B cell (primary cell): ENCODE measurements at regions not wholly inside any gene's neighbourhood (a gene's known extent, or its start where the extent isn't known, plus 50 kb on each side); places are given as distances from the start of the nearest gene placed in this dataset.

Experiments
- ATAC-seq: fragments of 200-7000 bp; cut with Tn5 transposase; one replicate; pipeline ENCODE4 v1.10.0; 2021; ENCODE audit warnings: low read depth, mild to moderate bottlenecking, moderate number of reproducible peaks, moderate library complexity
- CTCF ChIA-PET: fragments of 350-600 bp; sonication (Branson Sonifier 250); formaldehyde crosslinking; loops from one replicate; lab custom pipeline; 2021; ENCODE audit warnings: antibody characterized with exemption, inconsistent platforms; lab: Charles Lee
- POLR2A ChIA-PET: fragments of 350-600 bp; sonication (Branson Sonifier 250); formaldehyde crosslinking; loops from one replicate; lab custom pipeline; 2021; ENCODE audit warnings: antibody characterized with exemption; lab: Charles Lee
- DNase-seq: peaks from one replicate; pipeline ENCODE4 v3.0.0; 2013
- H2AFZ ChIP-seq: 2 replicates; pipeline ENCODE4 v1.6.1; 2012; ENCODE audit warnings: mild to moderate bottlenecking, low read depth, low read length; ENCODE audit not compliant: insufficient read depth, poor library complexity, severe bottlenecking
- H3K27ac ChIP-seq, 2 donors: 1 replicate in 1 of 2; 2 replicates in 1 of 2; pipeline ENCODE4 v1.5.1; 2012 to 2013; ENCODE audit warnings: low read length in 2 of 2, mild to moderate bottlenecking in 2 of 2, moderate library complexity in 1 of 2
- H3K27me3 ChIP-seq, 4 experiments: fragments of 200-600 bp in 1 of 4; sonication (generic) in 1 of 4; replicated peaks in 1 of 4; 1 replicate in 2 of 4; 2 replicates in 2 of 4; pipeline versions ENCODE4 v1.6.1 to v1.7.0; 2013 to 2016; ENCODE audit warnings: low read length in 3 of 4, mild to moderate bottlenecking in 2 of 4, mixed read lengths in 1 of 4, moderate library complexity in 1 of 4; ENCODE audit not compliant: insufficient read depth in 4 of 4, control insufficient read depth in 3 of 4; ENCODE audit errors: control extremely low read depth in 1 of 4
- H3K36me3 ChIP-seq, 2 experiments: replicated peaks in 1 of 2; 1 replicate in 1 of 2; 2 replicates in 1 of 2; pipeline versions ENCODE4 v1.6.1 to v1.7.1; 2013; ENCODE audit warnings: low read length in 1 of 2; ENCODE audit not compliant: insufficient read depth in 2 of 2, control insufficient read depth in 1 of 2; ENCODE audit errors: control extremely low read depth in 1 of 2, extremely low read depth in 1 of 2
- H3K4me1 ChIP-seq, 2 donors: fragments of 200-600 bp in 1 of 2; sonication (generic) in 1 of 2; 1 replicate in 1 of 2; 2 replicates in 1 of 2; pipeline versions ENCODE4 v1.5.1 to v1.6.1; 2013 to 2017; ENCODE audit warnings: low read length in 2 of 2; ENCODE audit not compliant: control insufficient read depth in 2 of 2, insufficient read depth in 2 of 2
- H3K4me2 ChIP-seq: replicated peaks from 2 replicates; pipeline ENCODE3; 2012; ENCODE audit warnings: mild to moderate bottlenecking, low read depth, low read length; ENCODE audit not compliant: poor library complexity, severe bottlenecking
- H3K4me3 ChIP-seq, 5 experiments: fragments of 200-600 bp in 1 of 5; sonication (generic) in 1 of 5; 1 replicate in 3 of 5; 2 replicates in 2 of 5; pipeline versions ENCODE4 v1.5.1 to v1.7.0; 2011 to 2016; ENCODE audit warnings: low read length in 4 of 5, mild to moderate bottlenecking in 4 of 5, low read depth in 2 of 5, control low read depth in 1 of 5, moderate library complexity in 1 of 5; ENCODE audit not compliant: insufficient read depth in 1 of 5; ENCODE audit errors: control extremely low read depth in 1 of 5, extremely low read depth in 1 of 5
- H3K79me2 ChIP-seq: fragments of 200-600 bp; sonication (generic); one replicate; pipeline ENCODE4 v1.6.0; 2016; ENCODE audit warnings: low read length; ENCODE audit not compliant: control insufficient read depth, insufficient read depth
- H3K9ac ChIP-seq: fragments of 200-600 bp; sonication (generic); 2 replicates; pipeline ENCODE4 v1.6.1; 2017; ENCODE audit warnings: mild to moderate bottlenecking, low read length, moderate library complexity
- H3K9me3 ChIP-seq, 3 donors: one replicate each; pipeline versions ENCODE4 v1.6.1 to v1.7.1; 2013; ENCODE audit warnings: low read length in 2 of 3; ENCODE audit not compliant: control insufficient read depth in 2 of 3, insufficient read depth in 1 of 3; ENCODE audit errors: control extremely low read depth in 1 of 3
- H4K20me1 ChIP-seq: 2 replicates; pipeline ENCODE4 v1.6.0; 2012; ENCODE audit warnings: mild to moderate bottlenecking, low read length; ENCODE audit not compliant: insufficient read depth, control insufficient read depth, poor library complexity, severe bottlenecking
- H3K27ac Mint-ChIP-seq: one replicate; pipeline ENCODE4 v1.8.0; 2021; ENCODE audit warnings: mixed read lengths
- H3K27me3 Mint-ChIP-seq: one replicate; pipeline ENCODE4 v1.8.0; 2021; ENCODE audit warnings: mixed read lengths
- H3K4me1 Mint-ChIP-seq: one replicate; pipeline ENCODE4 v1.8.0; 2021; ENCODE audit warnings: mixed read lengths
- H3K4me3 Mint-ChIP-seq: one replicate; pipeline ENCODE4 v1.8.0; 2021; ENCODE audit warnings: mixed read lengths
- H3K9me3 Mint-ChIP-seq: one replicate; pipeline ENCODE4 v1.8.0; 2022; ENCODE audit warnings: mixed read lengths; ENCODE audit not compliant: insufficient read depth
- CTCF ChIP-seq: fragments of 200-600 bp; IDR thresholded peaks from one replicate; pipeline ENCODE4 v1.8.0; 2022; ENCODE audit warnings: antibody characterized with exemption, mild to moderate bottlenecking
- EZH2 ChIP-seq: IDR thresholded peaks from 2 replicates; pipeline ENCODE4 v1.6.1; 2012; ENCODE audit warnings: borderline replicate concordance, low read depth, mild to moderate bottlenecking, moderate library complexity, low read length; ENCODE audit not compliant: insufficient read depth, poor library complexity, severe bottlenecking
- WGBS: methylation state at CpG from one replicate; pipeline ENCODE4 v1.1.5; 2013; ENCODE audit warnings: missing lambda C conversion rate; ENCODE audit not compliant: insufficient coverage; 5-methylcytosine and 5-hydroxymethylcytosine counted together
- intact Hi-C: fragments of 100-400 bp; cut with micrococcal nuclease; formaldehyde crosslinking; loops from one replicate; pipeline ENCODE4 v1.10.0; 2022

GRCh38 chr18:22055466-22056238 lies 113.7 kb upstream of the GATA6 start:
- Histone ChIP-seq H3K4me3 (no peak overlapping the region), H2AFZ (no peak overlapping the region), H3K27ac (no peak overlapping the region), H3K79me2 (no peaks in the 10 kb centered on the region), H4K20me1 (no peaks in the 10 kb centered on the region), H3K9ac (no peak overlapping the region), H3K4me2 (no peak overlapping the region), H3K27me3 (no peaks in the 10 kb centered on the region), H3K36me3 (no peaks in the 10 kb centered on the region), H3K4me1 (no peaks in the 10 kb centered on the region), H3K9me3 (peaks cover 0 to 4% (median 0%) of the 10 kb centered on the region in 3 donors)
- DNase-seq (no peak), ATAC-seq (no peak)
- no peak overlapping the region for H3K27ac Mint-ChIP-seq
- no peaks in the 10 kb centered on the region for H3K9me3 Mint-ChIP-seq
- no CpG with 5 or more reads among the region's 3 CpGs for WGBS
- ChIA-PET POLR2A (no interaction called here), CTCF (interaction anchor here (1.3 kb wide), 1 partner anchor 10 kb away, joined by 3 read pairs; no protein-coding TSS in a partner anchor)
- no peak for TF ChIP-seq EZH2
- TF ChIP-seq CTCF, result no peak
- no peaks in the 10 kb centered on the region for H3K27me3 Mint-ChIP-seq
- intact Hi-C loops, result no loop called here
- H3K4me1 Mint-ChIP-seq, result no peaks in the 10 kb centered on the region
- no peak overlapping the region for H3K4me3 Mint-ChIP-seq

DNA sequence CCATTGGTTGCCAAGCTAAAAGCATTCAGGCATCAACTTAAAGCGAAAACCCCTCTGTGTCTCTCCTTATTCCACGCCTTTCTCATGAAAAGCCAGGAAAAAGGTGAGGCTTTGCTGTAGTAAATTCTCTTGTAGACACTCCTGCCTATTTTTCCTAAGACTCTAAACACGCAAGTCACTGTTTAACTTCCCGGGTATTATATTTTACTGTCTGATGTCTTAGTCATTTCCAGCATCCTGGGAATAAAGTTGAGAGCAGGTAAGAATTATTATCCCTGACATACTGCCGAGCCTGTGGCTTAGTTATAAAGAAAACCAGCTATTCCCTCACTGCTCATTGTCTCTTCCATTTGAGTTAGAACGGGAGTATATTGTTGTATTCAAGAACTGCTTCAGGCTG lies 112.4 kb upstream of the GATA6 start:
- Histone ChIP-seq H3K4me1 (no peaks in the 10 kb centered on the region), H3K27ac (no peak overlapping the region), H4K20me1 (no peaks in the 10 kb centered on the region), H3K9ac (no peak overlapping the region), H2AFZ (no peak overlapping the region), H3K27me3 (no peaks in the 10 kb centered on the region), H3K9me3 (peaks cover 0 to 4% (median 0%) of the 10 kb centered on the region in 3 donors), H3K36me3 (no peaks in the 10 kb centered on the region), H3K4me2 (no peak overlapping the region), H3K79me2 (no peaks in the 10 kb centered on the region), H3K4me3 (no peak overlapping the region)
- ATAC-seq (no peak), DNase-seq (no peak)
- POLR2A ChIA-PET, result no interaction called here
- Mint-ChIP-seq H3K27me3 (no peaks in the 10 kb centered on the region), H3K9me3 (no peaks in the 10 kb centered on the region), H3K4me1 (no peaks in the 10 kb centered on the region), H3K4me3 (no peak overlapping the region), H3K27ac (no peak overlapping the region)
- intact Hi-C loops, result no loop called here
- WGBS, result no CpG with 5 or more reads among the region's 6 CpGs
- CTCF ChIA-PET, result no interaction called here
- no peak for TF ChIP-seq CTCF
- TF ChIP-seq EZH2, result no peak
